DMS153 treated with DMSO at 0.1 percent for 48 hours (cell line): ENCODE measurements at regions not wholly inside any gene's neighbourhood (a gene's known extent, or its start where the extent isn't known, plus 50 kb on each side); places are given as distances from the start of the nearest gene placed in this dataset.
A peak's percentile ranks its signal among the peaks of the same experiment; 100 is the strongest.

ENCODE experiments used
- DNase-seq: peaks from one replicate; lab custom pipeline; 2025; ENCODE audit not compliant: unreplicated experiment; lab: John Stamatoyannopoulos, UW

GRCh38 chr18:48488388-48488850, 50.4 kb upstream of the CTIF start:
- no peak for DNase-seq

DNA sequence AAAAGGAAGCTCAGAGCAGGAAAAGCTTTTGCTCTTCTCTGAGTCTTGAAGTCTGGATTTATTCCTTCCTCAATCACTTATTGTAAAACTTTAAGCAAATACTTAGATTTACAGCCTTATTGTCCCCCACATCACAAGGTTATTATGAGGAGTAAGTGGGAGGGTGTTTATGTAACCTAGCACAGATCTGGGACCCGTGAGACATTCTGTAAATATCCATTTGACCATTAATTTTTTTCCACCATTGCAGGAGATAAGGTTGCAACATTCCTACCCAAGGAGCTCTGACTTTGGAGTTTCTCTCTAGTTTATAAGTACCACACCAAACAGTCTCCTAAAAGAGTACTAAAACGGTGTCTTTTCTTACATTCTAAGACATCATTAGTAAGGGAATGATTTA, 52.1 kb upstream of the CTIF start:
- DNase-seq: no peak

- DNase-seq: no peak
These were observed 52.9 kb upstream of the CTIF start for GRCh38 chr18:48485828-48486405.

DNA sequence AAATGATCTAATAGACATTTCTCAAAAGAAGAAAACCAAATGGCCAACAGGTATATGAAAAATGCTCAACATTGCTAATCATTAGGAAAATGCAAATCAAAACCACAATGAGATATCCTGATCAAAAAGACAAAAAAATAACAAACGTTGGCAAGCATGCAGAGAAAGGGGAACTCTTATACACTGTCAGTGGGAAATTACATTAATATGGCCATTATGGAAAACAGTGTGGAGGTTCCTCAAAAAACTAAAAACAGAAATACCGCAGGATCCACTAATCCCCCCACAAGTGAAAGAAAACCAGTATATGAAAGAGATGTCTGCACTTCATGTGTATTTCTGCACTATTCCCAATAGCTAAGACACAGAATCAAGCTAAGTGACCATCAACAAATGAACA, 57.7 kb upstream of the CTIF start:
- DNase-seq: no peak

GRCh38 chr18:48479531-48479930, 59.3 kb upstream of the CTIF start:
- no peak for DNase-seq

DNA sequence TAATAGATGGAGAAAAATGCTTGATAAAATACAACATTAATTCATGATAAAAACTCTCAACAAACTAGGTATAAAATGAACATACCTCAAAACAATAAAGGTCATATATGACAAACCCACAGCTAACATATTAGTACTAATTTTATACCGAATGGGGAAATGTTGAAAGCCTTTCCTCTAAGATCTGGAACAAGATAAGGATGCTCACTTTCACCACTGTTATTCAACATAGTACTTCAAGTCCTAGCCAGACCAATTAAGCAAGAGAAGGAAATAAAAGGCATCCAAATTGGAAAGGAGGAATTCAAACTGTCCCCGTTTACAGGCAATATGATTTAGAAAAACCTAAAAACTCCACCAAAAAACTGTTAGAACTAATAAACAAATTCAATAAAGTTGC, 61.5 kb upstream of the CTIF start:
- DNase-seq: no peak

- no peak for DNase-seq
These were observed 62.3 kb upstream of the CTIF start for GRCh38 chr18:48476550-48476917.

GRCh38 chr18:48475635-48476549, 62.9 kb upstream of the CTIF start:
- peak; percentile 72 for DNase-seq

DNA sequence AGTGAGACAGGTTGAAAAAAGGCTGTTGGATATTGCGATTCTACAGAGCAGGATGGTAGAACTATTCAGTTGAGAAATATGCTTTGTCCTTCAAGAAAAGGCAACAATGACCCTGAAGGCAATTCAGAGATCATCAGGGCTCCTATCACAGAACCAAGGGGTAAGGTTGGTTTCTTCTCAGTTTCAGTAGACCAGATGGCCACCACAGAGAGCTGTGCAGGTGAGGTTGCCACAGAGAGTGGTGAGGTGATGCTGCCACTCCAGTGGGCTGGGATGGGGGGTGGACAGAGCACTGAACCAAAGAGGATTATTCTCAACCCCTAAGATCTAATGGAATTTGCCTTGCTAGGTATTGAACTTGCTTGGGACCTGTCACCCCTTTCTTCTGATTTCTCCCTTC, 64.6 kb upstream of the ZBTB7C start:
- no peak for DNase-seq

DNA sequence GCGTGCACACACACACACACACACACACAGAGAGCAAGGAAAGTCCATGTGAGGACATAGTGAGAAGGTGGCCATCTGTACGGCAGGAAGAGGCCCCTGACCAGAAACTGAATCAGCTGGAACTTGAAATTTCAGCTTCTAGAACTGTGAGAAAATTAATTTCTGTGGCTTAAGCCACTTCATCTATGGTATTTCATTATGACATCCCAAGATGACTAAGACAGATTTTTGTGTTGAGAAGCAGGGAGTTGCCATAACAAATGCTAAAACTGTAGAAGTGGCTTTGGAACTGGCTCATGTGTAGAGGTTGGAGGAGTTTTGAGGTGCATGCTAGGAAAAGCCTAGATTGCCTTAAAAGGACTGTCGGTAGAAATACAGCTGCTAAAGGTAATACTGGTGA, 63.4 kb upstream of the ZBTB7C start:
- DNase-seq: no peak

DNA sequence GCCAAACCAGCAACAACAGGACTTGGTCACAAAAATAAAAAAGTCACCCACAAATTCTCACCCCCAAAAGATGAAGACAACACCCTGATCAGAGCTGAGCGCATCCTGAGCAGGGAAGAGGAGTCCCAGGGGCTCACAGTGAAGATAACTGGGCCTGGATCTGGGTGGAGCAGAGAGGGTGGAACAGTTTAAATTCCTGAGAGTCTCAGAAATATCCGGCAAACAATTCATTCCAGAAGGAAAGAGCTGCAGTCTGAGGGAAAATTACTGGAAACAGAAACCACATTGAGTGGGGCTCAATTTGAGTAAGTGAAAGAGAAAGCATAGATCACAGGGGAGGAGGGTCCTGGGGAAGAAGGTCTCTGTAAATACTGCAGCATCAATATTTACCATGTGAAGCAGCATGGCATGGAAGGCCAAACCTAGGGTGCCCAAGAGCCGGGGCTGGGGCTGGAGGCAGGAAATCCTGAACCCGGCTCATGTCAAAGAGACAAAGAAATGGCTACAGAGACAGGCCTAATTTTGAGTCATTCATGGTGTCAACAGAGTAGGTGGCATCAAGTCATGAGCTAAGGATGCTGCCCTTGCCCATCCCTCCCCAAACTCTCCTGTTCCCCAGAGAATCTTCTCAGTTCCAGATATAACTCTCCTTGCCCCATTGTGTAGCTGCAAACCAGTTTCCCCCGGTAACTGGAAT, 61.4 kb upstream of the ZBTB7C start:
- no peak for DNase-seq

DNA sequence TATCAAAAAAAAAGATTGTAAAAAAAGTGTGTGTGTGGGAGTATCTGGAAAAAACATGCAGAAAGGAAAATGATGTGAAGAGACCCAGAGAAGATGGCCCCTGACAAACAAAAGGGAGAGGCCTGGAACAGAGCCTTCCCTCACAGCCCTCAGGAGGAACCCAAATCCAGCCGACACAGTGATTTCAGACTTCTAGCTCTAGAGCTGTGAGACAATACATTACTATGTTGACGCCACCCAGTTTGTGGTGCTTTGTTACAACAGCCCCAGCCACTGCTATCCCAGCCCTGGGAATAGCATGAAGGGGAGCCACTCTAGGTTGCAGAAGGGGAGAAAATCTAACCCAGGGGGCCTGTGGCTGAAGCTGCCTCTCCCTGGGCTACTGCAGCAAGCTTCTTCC, 59.0 kb upstream of the ZBTB7C start:
- no peak for DNase-seq

DNA sequence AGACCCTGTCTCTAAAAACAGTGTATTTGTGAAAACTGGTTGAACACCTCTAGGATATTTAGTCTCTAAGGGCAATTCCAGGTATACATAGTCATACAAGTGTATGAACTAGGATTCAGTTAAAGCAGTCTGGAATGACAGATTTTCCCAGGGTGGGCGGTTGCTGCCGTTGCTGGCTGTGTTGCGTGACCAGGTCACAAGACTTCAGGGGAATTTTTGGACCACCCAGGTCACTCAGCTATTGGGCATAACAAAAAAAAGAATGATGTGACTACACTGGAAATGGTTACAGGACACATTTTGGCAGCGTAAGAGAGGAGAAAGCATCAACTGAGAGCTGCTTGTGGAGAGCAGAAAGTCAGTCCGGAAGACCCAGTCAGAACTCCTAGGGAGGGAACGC, 58.0 kb upstream of the ZBTB7C start:
- no peak for DNase-seq

DNA sequence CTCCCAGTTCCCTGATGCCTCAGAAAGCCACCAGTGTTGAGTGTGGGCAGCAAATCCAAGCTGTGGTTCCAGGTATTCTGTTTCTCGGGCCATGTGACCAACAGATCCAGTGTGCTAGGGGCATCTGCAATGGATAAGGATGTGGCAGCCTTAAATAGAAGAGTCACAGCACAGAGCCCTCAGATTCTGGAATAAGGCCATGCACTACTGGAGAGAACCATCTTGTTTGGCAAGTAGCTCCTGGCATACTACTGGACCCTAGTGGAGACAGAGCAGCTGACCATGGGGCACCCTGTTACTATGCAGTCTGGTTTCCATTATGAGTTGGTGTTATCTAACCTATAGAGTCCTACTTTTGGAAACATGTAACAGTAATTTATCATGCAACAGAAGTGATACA, 53.3 kb upstream of the ZBTB7C start:
- DNase-seq: no peak

GRCh38 chr18:48460929-48461583, 51.9 kb upstream of the ZBTB7C start:
- DNase-seq: no peak

DNA sequence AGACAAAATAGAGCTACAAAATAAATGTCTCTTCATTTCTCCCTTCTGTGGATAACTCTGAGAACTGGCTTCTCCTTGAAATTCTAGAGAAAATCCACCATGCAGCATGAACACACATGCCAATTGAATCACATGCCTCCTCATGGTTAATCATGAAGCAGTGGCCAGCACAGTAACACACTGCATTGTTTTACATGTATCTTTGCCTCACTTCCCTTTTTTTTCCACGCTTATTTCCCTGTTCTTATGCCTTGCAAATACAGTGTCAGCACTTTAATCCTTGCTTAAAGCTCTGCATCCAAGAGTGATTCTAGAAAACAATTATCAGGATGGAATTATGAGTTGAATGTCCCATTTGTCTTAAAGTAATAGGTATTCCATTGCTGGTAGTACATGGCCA, 50.3 kb upstream of the ZBTB7C start:
- DNase-seq: no peak

DNA sequence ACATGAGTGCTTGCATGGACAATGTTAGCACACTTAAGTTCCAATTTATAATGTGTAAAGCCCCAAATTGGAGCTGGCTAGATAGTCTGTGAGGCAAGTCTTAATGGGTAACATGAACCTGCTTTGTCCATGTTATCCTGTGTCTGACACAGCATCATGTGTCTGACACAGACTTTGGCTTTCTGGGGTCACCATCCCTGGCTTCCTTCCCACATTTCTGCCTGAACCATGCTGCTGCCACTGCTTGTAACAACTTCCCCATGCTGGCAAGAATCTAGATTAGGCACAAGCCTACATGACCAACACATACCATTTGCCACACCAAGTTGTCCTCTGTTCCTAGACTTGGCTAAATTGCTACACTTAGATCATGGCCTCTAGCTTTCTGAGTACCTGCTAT, 49.8 kb upstream of the ZBTB7C start:
- DNase-seq: no peak
